HG02943 (cell line): ENCODE measurements at regions not wholly inside any gene's neighbourhood (a gene's known extent, or its start where the extent isn't known, plus 50 kb on each side); places are given as distances from the start of the nearest gene placed in this dataset.

Experiments used
- ATAC-seq: cut with Tn5 transposase; IDR thresholded peaks from one replicate; pipeline ENCODE4 v1.9.1; 2021; ENCODE audit warnings: mild to moderate bottlenecking, low read depth, moderate library complexity; ENCODE audit not compliant: unreplicated experiment

DNA sequence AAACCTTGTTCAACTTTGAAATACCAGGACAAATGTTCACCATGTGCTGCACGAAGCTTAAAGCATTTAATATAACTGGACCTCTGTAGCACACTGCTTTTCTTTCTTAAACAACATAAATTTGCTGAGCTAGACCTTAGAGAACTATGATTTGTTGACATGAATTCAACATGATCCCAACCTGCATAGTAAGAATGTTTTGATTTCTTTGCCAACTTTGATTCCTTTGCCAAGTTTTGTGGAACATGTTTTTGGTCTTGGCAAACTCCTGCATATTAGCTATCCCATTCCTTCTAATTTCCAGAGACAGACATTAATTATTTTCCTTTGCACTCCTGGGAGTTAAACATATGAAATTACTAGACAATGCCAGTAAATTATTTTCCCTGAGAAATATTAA lies 197.2 kb upstream of the RBMS3 start:
- ATAC-seq = no peak

DNA sequence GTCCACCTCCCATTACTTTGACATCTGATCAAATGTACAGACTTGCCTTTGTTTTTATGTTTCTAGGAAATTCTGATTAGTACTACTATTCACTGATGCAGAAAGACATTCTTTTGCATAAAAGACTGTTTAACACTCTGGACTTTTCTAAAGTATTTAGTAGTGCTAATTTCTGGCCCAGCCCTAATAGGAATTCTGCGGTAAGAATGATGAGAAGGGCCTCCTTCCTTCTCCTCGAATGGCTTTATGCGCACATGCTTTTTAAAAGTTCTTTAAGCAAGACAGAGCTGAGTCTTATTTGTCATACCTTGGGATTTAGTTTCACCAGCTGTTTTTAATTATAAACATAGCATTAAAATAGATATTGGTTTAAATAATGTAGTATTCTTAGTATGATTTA lies 192.3 kb upstream of the RBMS3 start:
- ATAC-seq = no peak

DNA sequence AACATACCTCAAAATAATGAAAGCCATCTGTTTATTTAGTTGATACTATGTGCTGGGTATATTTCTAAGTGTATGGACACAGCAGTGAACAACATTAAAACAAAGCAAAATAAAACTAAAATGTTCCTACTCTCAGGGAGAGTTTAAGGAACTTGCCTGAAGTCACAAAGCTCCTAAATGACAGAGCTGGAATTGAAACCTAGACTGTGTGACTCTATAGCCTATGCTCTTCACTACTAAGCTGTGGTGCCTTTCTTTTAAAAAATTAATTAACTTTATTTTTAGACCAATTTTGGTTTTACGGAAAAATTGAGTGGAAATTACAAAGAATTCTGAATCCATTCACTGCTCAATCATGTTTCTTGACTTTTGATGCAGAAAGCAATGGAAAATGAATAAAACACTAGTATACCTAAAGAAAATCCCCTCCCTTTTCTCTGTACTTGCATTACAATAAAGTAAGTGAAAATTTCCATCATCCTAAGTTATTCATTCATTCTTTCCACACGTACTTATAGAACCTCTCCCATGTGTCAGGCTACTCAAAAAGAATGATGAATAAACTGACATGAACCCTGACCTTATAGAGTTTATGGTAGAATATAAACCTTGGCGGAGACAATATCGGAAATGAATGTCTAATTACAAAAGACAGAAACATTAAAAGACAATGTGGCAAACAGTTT lies 189.8 kb upstream of the RBMS3 start:
- ATAC-seq = no peak

DNA sequence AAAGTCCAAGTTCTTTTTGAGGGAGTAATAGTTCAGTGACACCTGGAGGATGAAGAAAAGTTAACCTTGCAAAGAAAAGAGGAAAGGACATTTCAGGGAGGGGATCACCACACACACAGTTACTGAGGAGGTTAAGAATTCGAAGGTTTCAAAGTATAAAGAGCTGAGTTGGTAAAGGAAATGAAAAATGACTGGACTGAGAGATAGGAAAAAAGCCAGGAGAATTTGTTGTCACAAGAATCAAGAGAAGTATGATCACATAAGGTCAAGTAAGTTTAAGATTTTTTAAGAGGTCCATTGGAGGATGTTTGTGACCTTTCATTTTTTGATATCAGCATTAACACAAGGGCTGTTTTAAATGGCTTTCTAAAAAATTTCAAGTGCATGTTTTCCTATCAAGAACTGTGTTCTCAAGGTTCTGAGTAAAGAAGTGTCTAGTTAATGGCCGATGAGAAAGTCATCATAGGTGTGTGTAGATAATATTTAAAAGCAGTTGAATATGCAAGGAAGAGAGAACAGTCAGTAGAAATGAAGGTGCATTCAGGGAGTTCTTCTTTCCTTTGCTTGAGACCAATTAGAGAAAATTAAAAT lies 189.2 kb upstream of the RBMS3 start:
- ATAC-seq = no peak

DNA sequence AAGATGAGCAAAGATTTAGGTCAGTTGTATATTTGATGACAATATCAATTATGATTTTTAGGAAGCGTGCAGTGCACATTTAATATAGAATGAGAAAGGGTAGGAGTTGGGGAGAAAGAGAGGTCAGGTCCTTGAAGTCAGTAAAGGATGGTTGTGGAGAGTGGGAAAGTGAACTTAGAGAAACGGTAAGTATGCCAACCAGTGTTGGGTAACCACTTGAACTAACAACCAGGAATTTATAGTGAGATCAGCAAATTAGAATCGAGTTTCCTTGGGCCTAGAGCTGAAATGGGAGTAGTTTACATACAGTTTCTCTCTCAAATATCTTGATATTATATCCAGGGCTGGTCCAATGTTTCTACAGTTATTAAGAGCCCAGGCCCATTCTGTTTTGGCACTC lies 188.5 kb upstream of the RBMS3 start:
- ATAC-seq = no peak

DNA sequence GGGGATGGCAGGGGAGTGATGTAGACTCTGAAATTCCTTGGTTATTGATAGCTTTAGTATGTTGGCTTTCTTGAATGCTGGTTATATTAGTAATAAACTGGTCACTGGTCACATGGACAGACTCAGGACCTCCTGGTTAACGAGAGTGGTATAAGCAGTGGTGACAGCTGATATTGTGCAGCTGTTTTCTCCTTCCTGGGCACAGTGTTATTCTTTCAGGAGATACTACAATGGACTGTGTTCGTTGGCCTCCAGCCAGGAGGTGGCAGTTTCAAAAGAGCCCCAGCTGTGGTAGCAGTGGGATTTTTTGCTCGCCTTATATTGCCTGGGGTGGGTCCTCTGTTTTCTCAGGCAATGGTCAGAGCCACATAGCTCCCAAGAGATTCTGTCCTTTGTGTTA lies 181.6 kb upstream of the RBMS3 start:
- no peak for ATAC-seq

DNA sequence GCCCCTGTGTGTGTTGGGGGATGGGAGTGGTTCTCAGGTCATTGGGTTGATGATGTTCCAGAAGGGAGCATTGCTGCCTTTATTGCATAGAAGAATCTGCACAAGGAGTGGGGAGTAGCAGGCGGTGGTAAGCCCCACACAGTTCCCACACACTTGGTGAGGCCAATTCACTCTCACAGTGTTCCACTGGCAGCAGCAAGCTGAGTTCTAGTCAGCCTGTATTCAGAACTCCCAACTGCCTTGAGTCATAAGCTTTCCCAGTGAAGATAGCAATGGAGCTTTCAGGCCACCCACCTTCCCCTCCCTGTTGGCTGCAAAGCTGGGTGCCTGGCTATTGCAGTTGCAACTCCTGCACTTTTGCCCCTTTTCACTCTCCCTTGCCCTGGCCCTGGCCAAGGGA lies 181.1 kb upstream of the RBMS3 start:
- no peak for ATAC-seq

DNA sequence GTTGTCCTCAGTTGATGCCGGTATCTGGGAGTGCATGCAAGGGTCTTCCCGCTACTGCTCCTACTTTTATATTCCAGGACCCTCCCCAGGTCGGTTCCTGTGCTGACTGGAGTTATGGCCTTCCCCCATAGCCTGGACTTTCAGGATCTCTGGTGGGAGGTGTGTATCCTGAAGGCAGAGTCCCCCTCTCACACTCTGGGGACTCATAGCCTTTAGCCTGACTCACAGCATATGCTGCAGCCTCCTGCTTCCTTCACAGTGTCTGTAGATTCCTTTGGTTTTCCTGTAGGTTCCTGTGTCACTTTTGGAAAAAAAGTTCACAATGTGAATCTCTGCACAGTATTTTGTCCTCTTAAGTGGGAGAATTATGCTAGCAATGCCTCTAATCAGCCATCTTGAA lies 180.6 kb upstream of the RBMS3 start:
- ATAC-seq = no peak

DNA sequence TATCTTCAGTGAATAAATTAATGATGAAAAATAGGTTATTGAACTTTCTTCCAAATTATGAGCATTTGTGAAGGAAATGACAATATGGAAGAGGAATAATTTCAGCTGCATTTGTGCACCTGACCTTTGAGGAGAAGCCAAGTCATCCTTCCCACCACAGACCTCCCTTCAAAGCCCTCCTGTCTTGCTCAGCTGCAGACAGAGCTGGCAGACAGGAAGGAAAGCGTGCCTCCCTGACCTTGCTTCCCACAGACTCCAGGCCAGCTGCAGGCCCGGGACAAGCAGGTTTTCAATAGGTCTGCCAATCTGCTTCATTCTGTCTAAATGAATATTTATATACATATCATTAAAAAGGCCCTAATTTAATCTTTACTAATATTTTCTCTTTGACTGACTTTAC lies 152.9 kb upstream of the RBMS3 start:
- ATAC-seq = no peak

DNA sequence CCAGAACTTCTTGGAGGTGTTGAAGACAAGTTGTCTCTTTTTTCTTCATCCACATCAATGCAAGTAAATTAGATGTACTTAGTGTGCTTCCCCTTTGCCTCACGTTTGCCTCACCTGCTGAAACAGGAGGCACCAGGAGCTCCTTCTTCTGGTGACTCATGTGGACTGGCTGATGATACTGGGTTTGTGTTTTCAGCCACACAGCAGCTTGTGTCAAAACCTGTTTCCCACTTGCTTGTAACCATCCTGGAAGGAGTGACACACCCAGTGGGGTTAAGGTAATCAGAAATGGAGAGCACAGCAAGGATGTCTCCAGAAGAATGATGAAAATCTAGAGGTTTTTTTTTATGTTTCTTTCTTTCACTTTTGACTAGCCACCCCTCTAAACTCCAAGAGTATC lies 143.3 kb upstream of the RBMS3 start:
- no peak for ATAC-seq

DNA sequence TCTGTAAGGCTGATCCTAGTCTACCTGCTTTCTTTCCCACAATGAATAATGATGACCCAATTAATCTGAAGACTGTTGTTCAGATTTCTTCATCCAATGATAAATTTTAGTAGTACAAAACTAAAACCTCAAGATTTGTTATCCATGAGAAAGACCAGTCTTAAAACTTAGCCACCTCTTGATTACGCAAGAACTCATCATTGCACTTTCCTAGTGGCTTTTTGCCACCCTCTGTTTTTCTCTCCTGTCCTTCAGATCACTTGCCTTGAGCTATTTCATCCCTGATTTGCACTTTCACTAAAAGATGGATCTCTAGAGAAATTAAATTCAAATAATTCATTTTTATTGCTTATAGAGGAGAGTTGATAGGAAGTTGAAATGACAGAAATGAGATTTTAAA lies 142.7 kb upstream of the RBMS3 start:
- ATAC-seq = no peak

DNA sequence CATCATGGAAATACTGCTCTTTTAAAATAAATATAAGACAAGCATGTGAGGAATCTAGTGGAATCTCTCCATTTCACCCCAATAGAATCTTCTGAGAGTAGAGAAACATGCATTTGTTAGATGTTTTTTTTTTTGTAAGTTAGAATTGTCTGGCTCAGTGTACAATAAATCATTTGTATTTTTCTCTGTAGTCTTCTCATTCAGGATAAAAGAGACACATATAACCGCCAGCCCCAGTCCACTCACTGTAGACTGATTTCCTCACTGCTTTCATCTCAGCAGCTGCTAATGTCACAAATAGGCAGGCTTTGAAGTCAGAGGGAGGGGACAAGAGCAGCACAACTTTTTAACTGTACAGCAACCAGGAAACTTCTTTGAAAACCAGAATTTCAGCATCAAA lies 140.2 kb upstream of the RBMS3 start:
- ATAC-seq = no peak

DNA sequence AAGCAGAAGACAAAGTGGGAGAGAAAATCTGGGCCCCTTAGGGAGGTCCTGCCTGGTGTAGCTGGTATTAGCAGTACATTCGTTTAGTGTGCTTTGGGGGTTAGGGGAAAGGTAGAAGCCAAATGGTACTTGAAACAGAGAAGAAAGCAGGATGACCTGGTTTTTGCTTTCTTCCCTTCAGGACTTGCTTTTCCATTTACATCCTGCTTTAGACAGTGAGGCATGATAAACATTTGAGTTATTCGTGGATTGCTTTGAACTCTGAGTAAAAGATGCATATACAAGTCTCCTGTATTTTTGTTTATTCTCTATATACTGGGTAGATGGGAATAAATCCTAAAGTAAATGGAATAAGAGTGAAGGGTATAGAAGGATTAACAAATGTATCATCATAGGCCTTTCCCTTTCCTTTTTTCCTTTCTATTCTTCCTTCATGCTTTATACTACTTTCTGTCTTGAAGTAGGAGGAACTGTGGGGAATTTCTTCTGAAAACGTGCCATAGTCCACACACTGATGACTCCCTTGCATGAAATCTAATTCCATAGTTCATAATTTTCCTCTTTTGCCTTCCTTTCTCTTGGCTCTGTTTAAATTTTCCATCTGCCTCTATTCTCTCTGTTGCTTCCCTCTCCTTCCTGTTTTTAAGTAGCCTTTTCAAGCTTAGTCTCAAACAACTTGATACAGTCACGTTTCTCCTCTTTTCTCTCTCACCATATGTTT lies 139.5 kb upstream of the RBMS3 start:
- ATAC-seq = no peak

DNA sequence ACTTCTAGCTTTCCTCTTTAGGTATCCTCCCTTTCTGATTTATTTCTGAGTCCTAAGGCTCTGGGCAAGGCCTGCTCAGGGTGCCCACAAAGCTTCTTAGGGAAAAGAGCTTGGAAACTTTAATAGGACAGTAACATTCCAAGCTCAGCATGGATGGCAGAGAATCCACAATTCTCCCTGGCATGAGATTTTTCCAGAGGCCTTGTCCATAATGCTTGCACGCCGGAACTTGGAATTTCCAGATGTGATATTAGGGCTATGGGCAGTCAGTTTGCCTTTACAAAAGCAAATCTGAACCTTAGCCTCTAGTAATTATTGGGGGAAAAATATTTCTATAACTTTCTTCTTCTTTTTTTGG lies 139.0 kb upstream of the RBMS3 start:
- no peak for ATAC-seq

DNA sequence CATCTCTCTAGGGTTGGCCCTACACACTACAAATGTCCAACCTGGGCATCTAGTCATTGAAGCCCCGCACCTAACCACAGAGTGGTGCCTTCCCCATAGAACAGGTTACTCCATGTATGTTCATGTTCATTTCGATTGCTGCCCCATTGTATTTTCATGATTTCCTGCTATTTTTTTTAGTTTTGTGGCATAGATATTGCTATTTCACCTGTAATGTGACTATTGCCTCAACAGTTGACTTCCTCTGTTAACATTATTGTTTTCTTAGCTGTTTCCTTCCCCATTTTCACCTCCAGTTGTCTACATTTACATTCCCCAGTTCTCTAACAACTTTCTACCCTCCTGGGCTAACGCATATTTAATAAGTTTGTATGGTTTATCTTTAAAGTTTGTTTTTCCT lies 137.7 kb upstream of the RBMS3 start:
- no peak for ATAC-seq

DNA sequence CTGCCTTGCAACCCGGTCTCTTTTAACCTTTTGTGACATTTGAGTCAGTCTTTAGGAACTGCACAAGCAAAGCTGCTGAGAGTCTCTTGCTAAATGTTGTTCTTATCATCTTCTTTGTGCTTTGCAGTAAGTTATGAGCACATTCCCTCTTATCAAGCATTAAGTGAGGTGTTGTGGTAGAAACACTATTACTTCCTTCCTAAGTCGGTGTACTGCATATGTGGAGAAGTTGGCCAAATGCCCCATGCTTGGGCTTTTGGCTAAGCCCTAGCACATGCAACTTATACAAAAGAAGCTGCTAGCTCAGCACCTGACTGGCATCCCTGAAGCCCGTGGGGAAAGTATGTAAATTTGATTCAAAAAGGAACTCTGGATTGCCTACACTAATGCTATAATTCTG lies 136.5 kb upstream of the RBMS3 start:
- no peak for ATAC-seq

DNA sequence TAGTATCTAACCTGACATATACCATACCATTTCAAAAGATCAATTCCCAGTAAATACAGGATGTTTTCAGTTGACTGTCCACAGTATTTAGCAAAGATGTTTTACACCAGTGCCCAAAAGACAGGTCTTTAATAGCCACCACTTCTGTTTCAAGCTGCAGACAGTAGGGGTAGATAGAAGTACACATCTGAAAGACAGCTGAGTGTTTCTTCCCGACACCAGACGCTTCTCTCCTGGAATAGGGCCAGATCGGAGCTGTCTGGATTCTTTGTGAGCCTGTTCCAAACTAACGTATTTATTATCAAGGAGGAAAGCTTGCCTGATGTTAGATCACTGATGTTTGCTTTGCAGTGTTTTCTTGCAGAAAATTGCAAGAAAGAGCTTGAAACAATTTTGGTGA lies 136.1 kb upstream of the RBMS3 start:
- no peak for ATAC-seq

DNA sequence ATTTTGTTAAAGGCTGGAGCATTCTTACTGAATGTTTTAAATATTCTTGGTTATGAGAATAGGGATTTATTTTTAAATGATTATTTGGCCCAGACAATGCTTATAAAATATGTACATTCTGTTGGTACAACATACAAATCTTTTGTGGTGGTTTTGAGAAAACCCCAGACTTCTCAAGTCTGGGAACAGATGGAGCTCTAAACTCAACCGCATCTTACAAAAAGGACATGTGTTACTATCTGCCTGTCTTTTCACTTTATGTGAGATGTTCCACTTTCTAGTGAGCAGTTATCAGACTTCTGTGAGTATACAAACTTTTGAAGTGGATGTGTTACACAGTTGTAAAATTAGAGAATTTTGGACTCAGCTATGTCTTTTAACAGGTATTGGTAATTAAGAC lies 135.5 kb upstream of the RBMS3 start:
- no peak for ATAC-seq

DNA sequence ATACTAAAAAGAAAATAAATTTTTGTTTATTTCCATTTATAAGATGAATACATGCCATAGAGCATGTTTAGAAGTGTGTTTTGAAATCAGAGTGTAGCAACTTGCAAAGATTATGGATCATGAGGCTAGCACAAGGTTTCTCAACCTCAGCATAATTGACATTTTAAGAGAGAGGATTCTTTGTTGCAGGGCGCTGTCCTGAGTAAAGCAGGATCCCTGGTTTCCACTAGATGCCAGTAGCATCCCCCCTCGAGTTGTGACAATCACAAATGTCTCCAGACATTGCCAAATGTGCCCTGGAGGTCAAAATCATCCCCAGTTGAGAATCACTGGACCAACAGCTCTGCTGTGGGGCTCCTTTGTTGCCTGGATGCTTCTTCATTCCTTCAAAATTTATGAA lies 128.5 kb upstream of the RBMS3 start:
- no peak for ATAC-seq

DNA sequence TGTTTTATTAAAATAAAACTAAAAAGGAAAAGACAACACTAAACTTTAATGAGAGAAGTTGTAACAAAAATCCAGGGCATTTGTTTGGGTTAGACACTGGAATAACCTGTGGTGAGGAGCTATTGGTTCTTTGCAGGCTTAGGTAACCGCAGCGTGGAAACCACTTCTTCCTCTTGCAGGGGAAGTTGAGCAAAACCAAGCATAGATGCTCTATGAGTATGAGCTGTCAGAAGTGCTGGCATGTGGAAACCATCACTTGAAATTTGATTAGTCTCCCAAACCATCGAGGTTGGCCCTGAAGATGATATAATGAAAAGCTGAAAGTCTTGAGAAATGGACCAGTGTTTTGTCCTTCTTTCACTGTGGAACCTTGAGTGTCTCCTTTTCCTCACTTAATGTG lies 127.1 kb upstream of the RBMS3 start:
- ATAC-seq = no peak

DNA sequence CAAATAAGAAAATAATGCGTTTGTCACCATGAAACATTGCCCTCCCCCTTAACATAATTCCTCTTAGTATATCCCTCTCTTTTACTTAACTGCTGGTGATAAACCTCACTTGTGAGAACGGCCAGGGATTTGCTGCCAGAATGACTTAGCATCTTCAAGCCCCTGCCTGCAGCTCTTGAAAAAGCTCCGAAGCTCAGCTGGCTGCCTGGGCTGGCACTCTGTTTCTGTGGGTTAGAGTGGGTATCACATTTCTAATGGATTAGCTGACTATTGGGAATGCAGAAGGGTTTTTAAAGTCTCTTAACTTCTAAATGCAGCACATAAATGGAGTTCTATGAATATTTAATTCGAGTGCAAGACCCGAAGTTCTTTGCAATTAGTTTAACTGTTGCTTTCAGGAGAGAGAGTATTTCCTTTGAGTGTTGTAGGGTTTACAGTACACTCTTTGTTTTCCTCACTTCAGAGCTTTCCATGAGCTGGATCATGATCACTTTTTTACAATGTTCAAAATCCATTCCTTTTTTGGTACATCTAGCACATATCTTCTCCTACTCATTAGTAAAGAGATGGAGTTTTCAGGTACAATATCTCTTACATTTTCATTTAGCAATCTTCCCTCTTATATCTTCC lies 124.7 kb upstream of the RBMS3 start:
- ATAC-seq = no peak

DNA sequence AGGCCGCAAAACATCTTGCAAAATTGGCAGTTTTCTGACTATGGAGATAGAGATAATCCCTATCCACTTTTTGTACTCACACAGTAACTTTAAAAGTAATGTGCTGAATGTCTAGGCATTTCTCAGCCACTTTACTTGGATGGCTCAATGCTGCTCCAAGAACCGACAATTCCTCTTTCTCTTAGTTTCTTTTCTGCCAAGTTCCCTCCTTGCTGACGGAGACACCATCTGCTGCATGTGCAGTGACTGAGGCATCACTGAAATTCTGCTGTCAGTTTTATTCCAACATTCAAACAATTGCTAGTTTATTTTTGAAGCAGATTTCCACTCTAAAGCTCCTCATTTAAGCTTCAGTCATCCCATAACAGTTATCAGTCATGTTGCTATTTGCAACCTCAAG lies 116.0 kb upstream of the RBMS3 start:
- no peak for ATAC-seq
